Naive thymus-derived CD4-positive, alpha-beta T cell (primary cell): ENCODE measurements at regions not wholly inside any gene's neighbourhood (a gene's known extent, or its start where the extent isn't known, plus 50 kb on each side); places are given as distances from the start of the nearest gene placed in this dataset.

Experiments
- ATAC-seq: fragments of 150-1000 bp; cut with Tn5 transposase; 2 replicates; pipeline ENCODE4 v1.10.0; 2021; ENCODE audit warnings: mild to moderate bottlenecking, moderate library complexity
- CTCF ChIA-PET: fragments of 350-600 bp; sonication (Branson Sonifier 250); formaldehyde crosslinking; loops from one replicate; lab custom pipeline; 2021; ENCODE audit warnings: antibody characterized with exemption; lab: Charles Lee
- POLR2A ChIA-PET: fragments of 350-600 bp; sonication (Branson Sonifier 250); formaldehyde crosslinking; loops from one replicate; lab custom pipeline; 2021; ENCODE audit warnings: antibody characterized with exemption, inconsistent platforms; lab: Charles Lee
- DNase-seq, 9 donors: peaks; one replicate each; pipeline versions ENCODE4 v3.0.0 to v3.0.0-alpha.2; 2020 to 2022; ENCODE audit warnings: mixed read lengths in 1 of 9
- H3K27ac ChIP-seq: one replicate; pipeline ENCODE4 v1.7.0; 2013; ENCODE audit warnings: mild to moderate bottlenecking, low read depth, low read length, moderate library complexity
- H3K27me3 ChIP-seq, 2 donors: one replicate each; pipeline ENCODE4 v1.7.0; 2013; ENCODE audit warnings: low read length in 2 of 2, mild to moderate bottlenecking in 2 of 2, moderate library complexity in 2 of 2; ENCODE audit not compliant: control insufficient read depth in 2 of 2, insufficient read depth in 2 of 2
- H3K36me3 ChIP-seq, 3 experiments: 1 replicate in 2 of 3; 2 replicates in 1 of 3; pipeline ENCODE4 v1.7.0; 2013; ENCODE audit warnings: low read length in 3 of 3, mild to moderate bottlenecking in 3 of 3, moderate library complexity in 1 of 3; ENCODE audit not compliant: insufficient read depth in 3 of 3, control insufficient read depth in 2 of 3
- H3K4me1 ChIP-seq, 2 donors: one replicate each; pipeline ENCODE4 v1.7.0; 2013; ENCODE audit warnings: low read length in 2 of 2, mild to moderate bottlenecking in 2 of 2, moderate library complexity in 1 of 2; ENCODE audit not compliant: control insufficient read depth in 2 of 2, insufficient read depth in 2 of 2
- H3K4me3 ChIP-seq: 2 replicates; pipeline ENCODE4 v1.7.0; 2013; ENCODE audit warnings: mild to moderate bottlenecking, low read length
- H3K9me3 ChIP-seq, 3 experiments: 1 replicate in 2 of 3; 2 replicates in 1 of 3; pipeline ENCODE4 v1.7.0; 2013; ENCODE audit warnings: low read length in 3 of 3; ENCODE audit not compliant: control insufficient read depth in 2 of 3
- H3K27ac Mint-ChIP-seq, 9 donors: one replicate each; pipeline ENCODE4 v1.8.0; 2020 to 2022; ENCODE audit warnings: mixed read lengths in 9 of 9, mild to moderate bottlenecking in 8 of 9, moderate library complexity in 5 of 9, inconsistent platforms in 2 of 9
- H3K27me3 Mint-ChIP-seq, 5 donors: one replicate each; pipeline ENCODE4 v1.8.0; 2021 to 2022; ENCODE audit warnings: mixed read lengths in 5 of 5, mild to moderate bottlenecking in 1 of 5
- H3K36me3 Mint-ChIP-seq, 5 donors: one replicate each; pipeline ENCODE4 v1.8.0; 2020 to 2022; ENCODE audit warnings: mixed read lengths in 5 of 5, mild to moderate bottlenecking in 3 of 5, inconsistent platforms in 1 of 5
- H3K4me1 Mint-ChIP-seq, 7 donors: one replicate each; pipeline ENCODE4 v1.8.0; 2020 to 2022; ENCODE audit warnings: mixed read lengths in 7 of 7, mild to moderate bottlenecking in 3 of 7, inconsistent platforms in 1 of 7
- H3K4me3 Mint-ChIP-seq, 10 donors: one replicate each; pipeline ENCODE4 v1.8.0; 2020 to 2022; ENCODE audit warnings: mild to moderate bottlenecking in 10 of 10, mixed read lengths in 10 of 10, moderate library complexity in 6 of 10, inconsistent platforms in 2 of 10
- H3K9me3 Mint-ChIP-seq, 11 donors: one replicate each; pipeline ENCODE4 v1.8.0; 2020 to 2022; ENCODE audit warnings: mixed read lengths in 11 of 11, mild to moderate bottlenecking in 4 of 11, inconsistent platforms in 1 of 11, moderate library complexity in 1 of 11
- intact Hi-C, 2 donors: fragments of 100-400 bp; cut with micrococcal nuclease; formaldehyde crosslinking; loops; one replicate each; pipeline ENCODE4 v1.15.1; 2023

DNA sequence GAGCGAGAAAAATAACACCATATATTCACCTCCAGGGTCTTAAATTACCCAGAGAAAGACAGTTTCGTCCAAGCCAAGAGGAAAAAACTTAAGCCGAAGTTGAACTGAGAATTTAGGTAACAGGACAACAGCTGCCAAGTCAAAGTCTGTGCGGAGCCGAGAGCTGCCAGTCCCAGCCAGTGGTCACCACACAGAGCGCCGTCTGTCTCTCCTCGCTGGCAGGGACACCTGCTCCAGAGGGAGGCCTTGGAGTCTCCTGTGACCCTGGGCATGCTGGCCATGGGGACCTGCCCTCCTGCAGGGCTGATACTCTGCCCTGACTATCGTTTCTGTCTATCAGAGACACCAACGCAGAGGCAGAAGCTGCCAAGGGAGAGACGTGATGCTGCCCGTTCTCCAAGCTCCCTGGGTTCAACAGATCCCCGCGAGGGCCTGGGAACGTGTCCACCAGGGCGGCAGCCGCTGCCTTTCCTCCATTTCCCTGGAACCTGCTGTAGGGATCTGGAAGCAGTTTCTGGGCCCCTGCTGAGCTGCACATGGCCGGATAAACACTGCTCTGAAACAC is 341.3 kb downstream of the SMOC2 start:
- ATAC-seq (no peak), DNase-seq (no peak)
- H3K4me1 Mint-ChIP-seq = no peaks in the 10 kb centered on the region
- intact Hi-C loops = no loop called here
- H3K27me3 Mint-ChIP-seq = peaks cover 0 to 40% (median 9%) of the 10 kb centered on the region in 5 donors
- POLR2A ChIA-PET = no interaction called here
- no peak overlapping the region for H3K27ac Mint-ChIP-seq
- H3K36me3 Mint-ChIP-seq = no peaks in the 10 kb centered on the region
- H3K27me3 ChIP-seq = no peaks in the 10 kb centered on the region
- no peaks in the 10 kb centered on the region for H3K4me1 ChIP-seq
- no peak overlapping the region for H3K4me3 Mint-ChIP-seq
- H3K36me3 ChIP-seq = no peaks in the 10 kb centered on the region
- no peak overlapping the region for H3K4me3 ChIP-seq
- H3K9me3 ChIP-seq = no peaks in the 10 kb centered on the region
- no peak overlapping the region for H3K27ac ChIP-seq
- CTCF ChIA-PET = no interaction called here
- H3K9me3 Mint-ChIP-seq = peaks cover 0 to 9% (median 3%) of the 10 kb centered on the region in 11 donors

- CTCF ChIA-PET = no interaction called here
- peaks cover 0 to 5% (median 0%) of the 10 kb centered on the region in 3 experiments for H3K9me3 ChIP-seq
- Mint-ChIP-seq H3K4me3 (no peak overlapping the region), H3K27ac (no peak overlapping the region), H3K9me3 (peaks cover 4 to 36% (median 21%) of the 10 kb centered on the region in 11 donors), H3K36me3 (peaks cover 0 to 11% (median 0%) of the 10 kb centered on the region in 5 donors), H3K4me1 (no peaks in the 10 kb centered on the region), H3K27me3 (peaks cover 0 to 31% (median 13%) of the 10 kb centered on the region in 5 donors)
- no peaks in the 10 kb centered on the region for H3K4me1 ChIP-seq
- H3K27ac ChIP-seq = no peak overlapping the region
- intact Hi-C loops = no loop called here
- H3K27me3 ChIP-seq = no peaks in the 10 kb centered on the region
- POLR2A ChIA-PET = no interaction called here
- DNase-seq (no peak), ATAC-seq (no peak)
- H3K4me3 ChIP-seq = no peak overlapping the region
- H3K36me3 ChIP-seq = no peaks in the 10 kb centered on the region
Measured at GRCh38 chr6:168778201-168778600, 337.2 kb downstream of the SMOC2 start.

- H3K36me3 Mint-ChIP-seq = peaks cover 0 to 11% (median 0%) of the 10 kb centered on the region in 5 donors
- no peak for ATAC-seq
- CTCF ChIA-PET = interaction anchor here (0.7 kb wide), 1 partner anchor 410 kb away, joined by 3 read pairs; no protein-coding TSS in a partner anchor
Measured at GRCh38 chr6:168774381-168774780, 333.4 kb downstream of the SMOC2 start.

DNA sequence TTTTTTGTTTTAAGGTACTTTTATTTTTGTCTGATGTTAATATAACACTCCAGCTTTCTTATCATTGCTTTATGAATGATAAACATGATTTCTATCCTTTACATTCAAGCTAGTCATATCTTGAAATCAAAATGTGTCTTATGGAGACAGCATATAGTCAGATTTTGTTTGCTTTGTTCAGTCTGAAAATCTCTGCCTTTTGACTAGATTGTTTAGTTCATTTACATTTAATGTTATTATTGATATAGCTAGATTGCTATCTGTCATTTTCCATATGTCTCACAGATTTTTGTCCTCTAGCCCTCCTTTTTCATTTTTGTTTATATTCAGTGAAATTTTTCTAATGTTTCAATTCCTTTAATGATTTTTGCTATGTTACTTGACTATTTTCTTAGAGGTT is 332.8 kb downstream of the SMOC2 start:
- no peak overlapping the region for H3K4me3 Mint-ChIP-seq
- H3K27me3 Mint-ChIP-seq = peaks cover 0 to 21% (median 11%) of the 10 kb centered on the region in 5 donors
- H3K36me3 ChIP-seq = no peaks in the 10 kb centered on the region
- peaks cover 0 to 2% (median 0%) of the 10 kb centered on the region in 7 donors for H3K4me1 Mint-ChIP-seq
- H3K27ac Mint-ChIP-seq = no peak overlapping the region
- no peak overlapping the region for H3K27ac ChIP-seq
- peaks cover 0 to 11% (median 0%) of the 10 kb centered on the region in 5 donors for H3K36me3 Mint-ChIP-seq
- ChIA-PET CTCF (no interaction called here), POLR2A (no interaction called here)
- H3K9me3 ChIP-seq = peaks cover 0 to 11% (median 0%) of the 10 kb centered on the region in 3 experiments
- DNase-seq = no peak
- no peaks in the 10 kb centered on the region for H3K27me3 ChIP-seq
- peaks cover 13 to 58% (median 25%) of the 10 kb centered on the region in 11 donors for H3K9me3 Mint-ChIP-seq
- no peak for ATAC-seq
- intact Hi-C loops = no loop called here
- no peaks in the 10 kb centered on the region for H3K4me1 ChIP-seq
- H3K4me3 ChIP-seq = no peak overlapping the region

More at GRCh38 chr6:168774381-168774780, 333.4 kb downstream of the SMOC2 start:
- no peak overlapping the region for H3K27ac Mint-ChIP-seq
- peaks cover 13 to 56% (median 25%) of the 10 kb centered on the region in 11 donors for H3K9me3 Mint-ChIP-seq
- peaks cover 0 to 23% (median 11%) of the 10 kb centered on the region in 5 donors for H3K27me3 Mint-ChIP-seq
- Histone ChIP-seq H3K27ac (no peak overlapping the region), H3K4me3 (no peak overlapping the region), H3K27me3 (no peaks in the 10 kb centered on the region), H3K36me3 (no peaks in the 10 kb centered on the region), H3K4me1 (no peaks in the 10 kb centered on the region), H3K9me3 (peaks cover 0 to 11% (median 0%) of the 10 kb centered on the region in 3 experiments)
- POLR2A ChIA-PET = no interaction called here
- DNase-seq = no peak
- H3K4me1 Mint-ChIP-seq = peaks cover 0 to 2% (median 0%) of the 10 kb centered on the region in 7 donors
- H3K4me3 Mint-ChIP-seq = no peak overlapping the region
- intact Hi-C loops = no loop called here

- Mint-ChIP-seq H3K4me1 (no peaks in the 10 kb centered on the region), H3K27me3 (peaks cover 0 to 13% (median 3%) of the 10 kb centered on the region in 5 donors), H3K4me3 (no peak overlapping the region), H3K36me3 (peaks cover 0 to 8% (median 0%) of the 10 kb centered on the region in 5 donors), H3K9me3 (peaks cover 0 to 22% (median 5%) of the 10 kb centered on the region in 11 donors), H3K27ac (no peak overlapping the region)
- intact Hi-C loops = no loop called here
- DNase-seq = no peak
- Histone ChIP-seq H3K27ac (no peak overlapping the region), H3K4me1 (no peaks in the 10 kb centered on the region), H3K9me3 (peaks cover 0 to 3% (median 0%) of the 10 kb centered on the region in 3 experiments), H3K27me3 (no peaks in the 10 kb centered on the region), H3K4me3 (no peak overlapping the region), H3K36me3 (no peaks in the 10 kb centered on the region)
- ChIA-PET CTCF (no interaction called here), POLR2A (no interaction called here)
- no peak for ATAC-seq
Measured at GRCh38 chr6:168765752-168766151, 324.8 kb downstream of the SMOC2 start.

GRCh38 chr6:168756009-168756634 is 315.1 kb downstream of the SMOC2 start:
- intact Hi-C loops = no loop called here
- no peak overlapping the region for H3K27ac Mint-ChIP-seq

More at GRCh38 chr6:168756009-168756634, 315.1 kb downstream of the SMOC2 start:
- no peak overlapping the region for H3K27ac ChIP-seq
- peaks cover 0 to 3% of the 10 kb centered on the region in 2 donors for H3K27me3 ChIP-seq
- Mint-ChIP-seq H3K9me3 (peaks cover 0 to 1% (median 0%) of the 10 kb centered on the region in 11 donors), H3K4me3 (no peak overlapping the region), H3K4me1 (no peaks in the 10 kb centered on the region), H3K36me3 (peaks cover 0 to 5% (median 0%) of the 10 kb centered on the region in 5 donors), H3K27me3 (peaks cover 0 to 41% (median 27%) of the 10 kb centered on the region in 5 donors)
- ATAC-seq = no peak
- DNase-seq = no peak
- H3K4me3 ChIP-seq = no peak overlapping the region
- no peaks in the 10 kb centered on the region for H3K36me3 ChIP-seq
- POLR2A ChIA-PET = no interaction called here
- no peaks in the 10 kb centered on the region for H3K4me1 ChIP-seq
- CTCF ChIA-PET = no interaction called here
- H3K9me3 ChIP-seq = no peaks in the 10 kb centered on the region
